GM06990 (cell line): ENCODE measurements at regions not wholly inside any gene's neighbourhood (a gene's known extent, or its start where the extent isn't known, plus 50 kb on each side); places are given as distances from the start of the nearest gene placed in this dataset.
"Not testable (repeated sequence)": the region's sequence is repeated elsewhere in the genome, so short reads cannot be mapped to it uniquely, and the experiment has no call there.

Experiments used
- DNase-seq: peaks from one replicate; pipeline ENCODE4 v3.0.0-alpha.2; 2011; ENCODE audit not compliant: insufficient read length; ENCODE audit errors: extremely low read depth
- H3K27me3 ChIP-seq: replicated peaks from 2 replicates; pipeline ENCODE4 v1.6.0; 2011; ENCODE audit warnings: low read length; ENCODE audit not compliant: control insufficient read depth, insufficient read depth
- H3K36me3 ChIP-seq: 2 replicates; pipeline ENCODE4 v1.5.1; 2011; ENCODE audit warnings: low read length; ENCODE audit not compliant: control insufficient read depth, insufficient read depth
- H3K4me3 ChIP-seq: replicated peaks from 2 replicates; pipeline ENCODE4 v1.5.1; 2011; ENCODE audit warnings: low read depth, mild to moderate bottlenecking, control low read depth, low read length

DNA sequence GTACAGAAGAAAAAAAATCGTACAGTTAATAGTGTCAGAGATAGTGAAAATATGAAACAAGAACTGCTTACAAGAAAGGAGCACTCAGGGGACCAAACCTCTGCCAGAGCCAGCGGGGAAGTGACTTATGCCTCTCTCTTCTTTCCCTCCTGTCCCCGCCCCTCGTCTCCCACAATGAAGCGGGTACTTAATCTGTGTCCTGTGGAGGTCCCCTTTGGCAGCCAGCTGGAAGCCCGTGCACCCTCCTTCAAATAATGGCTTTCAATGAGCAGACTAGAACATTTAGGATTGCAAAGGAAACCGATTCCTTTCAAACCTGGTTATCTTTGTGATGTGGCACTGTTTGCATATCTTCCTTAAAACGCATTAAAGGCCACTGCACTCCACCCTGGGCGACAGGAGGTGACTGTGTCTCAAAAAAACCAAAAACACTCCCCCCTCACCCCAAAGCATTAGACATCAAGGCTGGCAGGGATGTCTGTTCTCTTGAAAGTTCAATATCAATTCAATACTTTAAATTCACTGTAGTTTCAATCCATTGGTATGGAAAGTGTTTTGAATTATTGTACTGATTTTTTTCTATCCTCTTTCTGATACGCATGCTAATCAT lies 51.7 kb downstream of the PPIAL4C start:
- H3K4me3 ChIP-seq, DNase-seq, H3K36me3 ChIP-seq, H3K27me3 ChIP-seq: not testable (repeated sequence)

- H3K36me3 ChIP-seq, H3K27me3 ChIP-seq: not testable (repeated sequence)
- H3K4me3 ChIP-seq, result peak overlapping the region; percentile 56
- DNase-seq, result peak; percentile 88
These were observed 52.9 kb downstream of the PPIAL4C start for GRCh38 chr1:149636286-149637122.

- DNase-seq, H3K27me3 ChIP-seq, H3K4me3 ChIP-seq, H3K36me3 ChIP-seq: not testable (repeated sequence)
These were observed 54.8 kb downstream of the PPIAL4C start for GRCh38 chr1:149638481-149638880.

DNA sequence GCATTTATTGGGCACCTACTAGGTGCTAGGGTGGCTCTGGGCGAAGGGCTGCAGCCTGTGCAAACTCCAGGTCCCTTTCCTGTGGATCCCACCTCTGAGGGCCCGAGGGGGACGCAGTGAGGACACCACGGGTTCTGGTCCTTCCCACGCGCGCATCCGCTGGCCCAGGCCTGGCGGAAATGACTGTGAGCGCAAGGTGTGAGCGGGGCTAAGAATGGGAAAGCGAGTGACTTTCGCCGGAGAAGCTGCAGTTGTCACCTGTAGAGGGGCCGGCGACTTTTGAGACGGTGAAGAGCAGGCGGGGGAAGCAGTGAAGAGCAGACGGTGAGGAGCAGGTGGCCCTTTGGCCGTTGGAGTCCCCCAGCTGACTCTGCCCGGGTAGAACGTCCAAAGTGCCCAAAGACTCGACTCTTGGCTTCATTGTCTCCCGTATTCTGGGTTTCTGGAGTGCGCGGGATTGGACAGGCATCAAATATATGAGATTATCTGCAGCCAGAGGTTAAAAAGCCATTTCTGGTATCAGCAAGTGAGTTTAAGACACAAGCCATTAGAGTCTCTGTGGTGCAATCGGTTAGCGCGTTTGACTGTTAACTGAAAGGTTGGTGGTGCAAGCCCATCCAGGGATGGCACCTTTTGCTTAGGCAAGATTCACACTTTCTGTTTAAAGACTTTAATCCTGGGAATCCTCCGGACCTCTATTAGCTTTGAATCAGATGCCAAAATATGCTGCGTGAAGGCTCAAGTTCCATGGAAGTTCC lies 55.4 kb downstream of the PPIAL4C start:
- H3K36me3 ChIP-seq, DNase-seq, H3K4me3 ChIP-seq, H3K27me3 ChIP-seq: not testable (repeated sequence)

DNA sequence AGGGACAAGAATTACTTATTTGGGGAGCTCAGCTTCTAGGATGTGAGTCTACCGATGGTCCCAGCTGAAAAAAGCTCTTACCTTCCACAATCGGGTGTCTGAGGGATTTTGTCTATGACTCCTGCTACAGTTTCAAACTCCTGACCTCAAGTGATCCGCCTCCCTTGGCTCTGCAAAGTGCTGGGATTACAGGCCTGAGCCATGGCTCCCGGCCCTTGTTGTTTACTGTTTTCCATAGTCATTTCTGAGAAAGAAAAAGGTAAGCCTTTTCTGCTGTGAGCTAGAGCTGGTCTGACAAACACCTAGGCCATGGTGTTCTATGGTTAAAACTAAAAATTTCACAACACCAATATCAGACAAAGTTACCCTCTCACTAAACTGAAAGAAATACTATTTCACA lies 57.5 kb downstream of the PPIAL4C start:
- not testable (repeated sequence) for H3K4me3 ChIP-seq, DNase-seq, H3K36me3 ChIP-seq, H3K27me3 ChIP-seq

GRCh38 chr1:149644818-149645217 lies 61.2 kb downstream of the PPIAL4C start:
- not testable (repeated sequence) for H3K4me3 ChIP-seq, DNase-seq, H3K36me3 ChIP-seq, H3K27me3 ChIP-seq

- not testable (repeated sequence) for DNase-seq, H3K4me3 ChIP-seq, H3K36me3 ChIP-seq, H3K27me3 ChIP-seq
These were observed 62.8 kb downstream of the PPIAL4C start for GRCh38 chr1:149646360-149647017.

GRCh38 chr1:149647018-149647373 lies 63.3 kb downstream of the PPIAL4C start:
- not testable (repeated sequence) for DNase-seq, H3K4me3 ChIP-seq, H3K36me3 ChIP-seq, H3K27me3 ChIP-seq

DNA sequence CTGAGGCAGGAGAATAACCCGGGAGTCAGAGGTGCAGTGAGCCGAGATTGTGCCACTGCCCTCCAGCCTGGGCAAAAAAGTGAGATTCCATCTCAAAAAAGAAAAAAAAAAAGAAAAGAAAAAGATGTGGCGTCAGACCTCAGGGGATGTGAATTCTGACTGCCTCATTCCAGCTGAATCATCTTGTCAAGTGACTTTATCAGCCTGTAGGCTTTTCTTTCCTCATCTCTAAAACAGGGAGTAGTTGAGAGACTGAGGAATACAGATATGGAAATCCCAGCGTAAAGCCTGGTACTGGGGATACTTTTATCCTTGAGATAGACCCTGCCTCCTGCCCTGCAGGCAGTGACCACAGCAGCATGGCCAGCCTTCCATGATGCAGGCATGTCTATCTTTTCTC lies 74.1 kb downstream of the PPIAL4C start:
- not testable (repeated sequence) for H3K4me3 ChIP-seq, DNase-seq, H3K27me3 ChIP-seq, H3K36me3 ChIP-seq

GRCh38 chr1:149658175-149658574 lies 74.5 kb downstream of the PPIAL4C start:
- not testable (repeated sequence) for H3K4me3 ChIP-seq, DNase-seq, H3K36me3 ChIP-seq, H3K27me3 ChIP-seq

GRCh38 chr1:149664624-149665023 lies 81.0 kb downstream of the PPIAL4C start:
- not testable (repeated sequence) for DNase-seq, H3K27me3 ChIP-seq, H3K36me3 ChIP-seq, H3K4me3 ChIP-seq

DNA sequence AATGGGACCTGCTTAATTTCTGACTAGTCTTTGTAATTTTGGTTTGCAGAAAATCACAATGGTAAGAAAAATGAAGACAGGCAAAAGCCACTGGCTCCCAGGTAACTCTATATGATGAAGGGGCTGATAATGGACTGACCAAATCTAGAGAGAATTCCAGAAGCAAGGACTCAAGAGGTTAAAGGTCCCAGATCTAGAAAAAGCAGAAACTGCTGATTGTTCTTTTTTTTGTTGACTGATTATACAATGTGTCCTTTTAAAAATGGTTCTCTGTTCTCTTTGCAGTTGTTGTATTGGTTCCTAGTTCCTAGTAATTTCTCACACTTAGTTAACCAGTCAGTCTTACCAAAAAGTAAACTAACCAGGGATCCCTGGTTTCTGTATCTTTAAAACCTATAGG lies 81.4 kb downstream of the PPIAL4C start:
- not testable (repeated sequence) for DNase-seq, H3K27me3 ChIP-seq, H3K4me3 ChIP-seq, H3K36me3 ChIP-seq

DNA sequence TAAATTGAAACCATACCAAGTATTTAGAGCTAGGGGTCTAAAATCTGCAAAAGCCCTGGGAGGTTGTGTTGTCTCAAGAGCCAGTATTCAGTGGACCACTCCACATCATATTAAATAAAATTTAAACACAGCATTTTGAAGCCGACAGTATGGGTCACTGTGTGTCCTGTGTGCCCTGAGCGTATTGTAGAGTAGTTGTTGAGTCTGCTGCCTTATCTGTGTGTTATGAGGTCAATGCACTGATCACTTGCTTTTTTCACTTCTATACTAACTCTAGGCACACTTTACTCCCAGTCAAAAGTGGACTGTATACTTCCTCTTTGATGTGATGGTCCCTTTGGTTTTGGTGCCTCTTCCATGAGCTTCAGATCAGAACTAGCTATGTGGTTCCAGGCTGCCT lies 81.9 kb downstream of the PPIAL4C start:
- not testable (repeated sequence) for H3K36me3 ChIP-seq, DNase-seq, H3K27me3 ChIP-seq, H3K4me3 ChIP-seq
